Astrocyte of the spinal cord (primary cell): ENCODE measurements at regions not wholly inside any gene's neighbourhood (a gene's known extent, or its start where the extent isn't known, plus 50 kb on each side); places are given as distances from the start of the nearest gene placed in this dataset.

Experiments
- DNase-seq: peaks from one replicate; pipeline ENCODE4 v3.0.0; 2011; ENCODE audit warnings: low read depth, low spot score
- H3K4me3 ChIP-seq: 2 replicates; pipeline ENCODE4 v1.5.1; 2011; ENCODE audit warnings: low read depth, mild to moderate bottlenecking, low read length, moderate library complexity
- CTCF ChIP-seq: IDR thresholded peaks from 2 replicates; pipeline ENCODE4 v1.5.1; 2012; ENCODE audit warnings: low read depth, mild to moderate bottlenecking, low read length, inconsistent platforms
- in situ Hi-C: cut with HindIII; loops from 2 replicates; pipeline ENCODE4 v1.10.0; 2017; ENCODE audit warnings: low sequenced_read_pairs

DNA sequence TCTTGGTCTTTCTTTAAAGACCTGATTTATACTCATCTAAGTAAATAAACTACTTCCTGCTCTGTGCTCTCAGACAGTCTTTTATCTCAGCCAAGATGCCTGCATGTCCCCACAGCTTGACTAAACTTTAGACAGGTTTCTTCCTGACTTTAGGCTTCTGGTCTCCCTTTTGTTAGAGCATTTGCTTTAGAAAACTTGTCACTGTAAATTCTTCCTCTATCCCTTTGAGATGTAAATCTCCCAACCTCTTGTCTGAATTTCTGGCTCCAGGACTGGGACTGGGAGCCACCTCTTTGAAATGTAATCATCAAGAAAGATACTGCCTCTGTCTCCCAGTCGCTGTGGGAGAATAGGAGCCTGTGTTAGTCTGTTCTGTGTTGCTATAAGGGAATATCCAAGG, 739.9 kb downstream of the C6orf118 start:
- no peak for TF ChIP-seq CTCF
- in situ Hi-C loops: no loop called here
- H3K4me3 ChIP-seq: no peak overlapping the region
- DNase-seq: no peak

DNA sequence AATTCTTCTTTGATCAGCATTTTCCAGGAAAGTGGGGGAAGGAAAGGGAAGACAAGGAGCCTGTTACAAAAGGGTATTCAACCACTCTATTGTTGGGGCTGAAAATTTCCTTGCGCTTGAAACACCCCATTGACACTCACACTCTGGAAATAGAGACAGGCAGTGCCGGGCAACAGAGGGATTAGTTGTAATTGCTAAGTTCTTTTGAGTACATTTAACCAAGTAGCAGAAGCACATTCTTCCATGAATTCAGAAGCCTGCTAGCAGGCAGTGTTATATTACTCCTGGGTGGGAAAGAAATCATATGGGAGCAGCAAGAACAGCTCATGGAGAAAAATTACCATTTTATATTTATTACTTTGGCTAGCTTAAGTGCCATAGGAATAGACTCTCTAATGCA, 745.5 kb downstream of the C6orf118 start:
- no peak for DNase-seq
- no peak overlapping the region for H3K4me3 ChIP-seq
- TF ChIP-seq CTCF: no peak
- in situ Hi-C loops: no loop called here

GRCh38 chr6:164561656-164562055, 747.7 kb downstream of the C6orf118 start:
- no peak overlapping the region for H3K4me3 ChIP-seq
- in situ Hi-C loops: no loop called here
- no peak for DNase-seq
- no peak for TF ChIP-seq CTCF

- in situ Hi-C loops: no loop called here
- TF ChIP-seq CTCF: no peak
- no peak for DNase-seq
- H3K4me3 ChIP-seq: no peak overlapping the region
These were observed 754.5 kb downstream of the C6orf118 start for GRCh38 chr6:164554700-164555476.

DNA sequence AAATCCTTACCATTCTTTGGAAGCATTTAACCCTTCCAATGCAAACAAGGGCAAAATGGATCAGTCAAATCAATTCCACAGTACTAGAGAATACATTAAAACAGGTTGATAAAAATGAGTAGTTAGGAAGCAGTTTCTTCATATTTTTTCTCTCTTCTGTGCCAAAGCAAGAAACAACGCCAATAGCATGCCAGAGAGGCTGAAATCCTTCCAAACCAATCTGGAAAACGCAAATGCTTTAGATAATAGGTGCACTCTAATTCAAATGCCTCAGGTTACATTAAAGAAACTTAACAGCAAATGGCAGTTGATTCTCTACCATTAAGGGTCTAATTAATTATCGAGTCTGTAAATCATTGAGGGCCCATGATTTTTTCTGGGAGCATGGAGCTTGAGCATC, 755.2 kb downstream of the C6orf118 start:
- no peak for DNase-seq
- no peak for TF ChIP-seq CTCF
- in situ Hi-C loops: no loop called here

GRCh38 chr6:164551706-164552105, 757.7 kb downstream of the C6orf118 start:
- in situ Hi-C loops: no loop called here
- no peak overlapping the region for H3K4me3 ChIP-seq
- no peak for TF ChIP-seq CTCF
- DNase-seq: no peak

More for the DNA sequence above, 755.2 kb downstream of the C6orf118 start:
- no peak overlapping the region for H3K4me3 ChIP-seq
